B cell (primary cell): ENCODE measurements at regions not wholly inside any gene's neighbourhood (a gene's known extent, or its start where the extent isn't known, plus 50 kb on each side); places are given as distances from the start of the nearest gene placed in this dataset.

ENCODE experiments used
- ATAC-seq: fragments of 200-7000 bp; cut with Tn5 transposase; one replicate; pipeline ENCODE4 v1.10.0; 2021; ENCODE audit warnings: low read depth, mild to moderate bottlenecking, moderate number of reproducible peaks, moderate library complexity
- CTCF ChIA-PET: fragments of 350-600 bp; sonication (Branson Sonifier 250); formaldehyde crosslinking; loops from one replicate; lab custom pipeline; 2021; ENCODE audit warnings: antibody characterized with exemption, inconsistent platforms; lab: Charles Lee
- POLR2A ChIA-PET: fragments of 350-600 bp; sonication (Branson Sonifier 250); formaldehyde crosslinking; loops from one replicate; lab custom pipeline; 2021; ENCODE audit warnings: antibody characterized with exemption; lab: Charles Lee
- DNase-seq: peaks from one replicate; pipeline ENCODE4 v3.0.0; 2013
- H2AFZ ChIP-seq: 2 replicates; pipeline ENCODE4 v1.6.1; 2012; ENCODE audit warnings: mild to moderate bottlenecking, low read depth, low read length; ENCODE audit not compliant: insufficient read depth, poor library complexity, severe bottlenecking
- H3K27ac ChIP-seq, 2 donors: 1 replicate in 1 of 2; 2 replicates in 1 of 2; pipeline ENCODE4 v1.5.1; 2012 to 2013; ENCODE audit warnings: low read length in 2 of 2, mild to moderate bottlenecking in 2 of 2, moderate library complexity in 1 of 2
- H3K27me3 ChIP-seq, 4 experiments: fragments of 200-600 bp in 1 of 4; sonication (generic) in 1 of 4; replicated peaks in 1 of 4; 1 replicate in 2 of 4; 2 replicates in 2 of 4; pipeline versions ENCODE4 v1.6.1 to v1.7.0; 2013 to 2016; ENCODE audit warnings: low read length in 3 of 4, mild to moderate bottlenecking in 2 of 4, mixed read lengths in 1 of 4, moderate library complexity in 1 of 4; ENCODE audit not compliant: insufficient read depth in 4 of 4, control insufficient read depth in 3 of 4; ENCODE audit errors: control extremely low read depth in 1 of 4
- H3K36me3 ChIP-seq, 2 experiments: replicated peaks in 1 of 2; 1 replicate in 1 of 2; 2 replicates in 1 of 2; pipeline versions ENCODE4 v1.6.1 to v1.7.1; 2013; ENCODE audit warnings: low read length in 1 of 2; ENCODE audit not compliant: insufficient read depth in 2 of 2, control insufficient read depth in 1 of 2; ENCODE audit errors: control extremely low read depth in 1 of 2, extremely low read depth in 1 of 2
- H3K4me1 ChIP-seq, 2 donors: fragments of 200-600 bp in 1 of 2; sonication (generic) in 1 of 2; 1 replicate in 1 of 2; 2 replicates in 1 of 2; pipeline versions ENCODE4 v1.5.1 to v1.6.1; 2013 to 2017; ENCODE audit warnings: low read length in 2 of 2; ENCODE audit not compliant: control insufficient read depth in 2 of 2, insufficient read depth in 2 of 2
- H3K4me2 ChIP-seq: replicated peaks from 2 replicates; pipeline ENCODE3; 2012; ENCODE audit warnings: mild to moderate bottlenecking, low read depth, low read length; ENCODE audit not compliant: poor library complexity, severe bottlenecking
- H3K4me3 ChIP-seq, 5 experiments: fragments of 200-600 bp in 1 of 5; sonication (generic) in 1 of 5; 1 replicate in 3 of 5; 2 replicates in 2 of 5; pipeline versions ENCODE4 v1.5.1 to v1.7.0; 2011 to 2016; ENCODE audit warnings: low read length in 4 of 5, mild to moderate bottlenecking in 4 of 5, low read depth in 2 of 5, control low read depth in 1 of 5, moderate library complexity in 1 of 5; ENCODE audit not compliant: insufficient read depth in 1 of 5; ENCODE audit errors: control extremely low read depth in 1 of 5, extremely low read depth in 1 of 5
- H3K79me2 ChIP-seq: fragments of 200-600 bp; sonication (generic); one replicate; pipeline ENCODE4 v1.6.0; 2016; ENCODE audit warnings: low read length; ENCODE audit not compliant: control insufficient read depth, insufficient read depth
- H3K9ac ChIP-seq: fragments of 200-600 bp; sonication (generic); 2 replicates; pipeline ENCODE4 v1.6.1; 2017; ENCODE audit warnings: mild to moderate bottlenecking, low read length, moderate library complexity
- H3K9me3 ChIP-seq, 3 donors: one replicate each; pipeline versions ENCODE4 v1.6.1 to v1.7.1; 2013; ENCODE audit warnings: low read length in 2 of 3; ENCODE audit not compliant: control insufficient read depth in 2 of 3, insufficient read depth in 1 of 3; ENCODE audit errors: control extremely low read depth in 1 of 3
- H4K20me1 ChIP-seq: 2 replicates; pipeline ENCODE4 v1.6.0; 2012; ENCODE audit warnings: mild to moderate bottlenecking, low read length; ENCODE audit not compliant: insufficient read depth, control insufficient read depth, poor library complexity, severe bottlenecking
- H3K27ac Mint-ChIP-seq: one replicate; pipeline ENCODE4 v1.8.0; 2021; ENCODE audit warnings: mixed read lengths
- H3K27me3 Mint-ChIP-seq: one replicate; pipeline ENCODE4 v1.8.0; 2021; ENCODE audit warnings: mixed read lengths
- H3K4me1 Mint-ChIP-seq: one replicate; pipeline ENCODE4 v1.8.0; 2021; ENCODE audit warnings: mixed read lengths
- H3K4me3 Mint-ChIP-seq: one replicate; pipeline ENCODE4 v1.8.0; 2021; ENCODE audit warnings: mixed read lengths
- H3K9me3 Mint-ChIP-seq: one replicate; pipeline ENCODE4 v1.8.0; 2022; ENCODE audit warnings: mixed read lengths; ENCODE audit not compliant: insufficient read depth
- EZH2 ChIP-seq: IDR thresholded peaks from 2 replicates; pipeline ENCODE4 v1.6.1; 2012; ENCODE audit warnings: borderline replicate concordance, low read depth, mild to moderate bottlenecking, moderate library complexity, low read length; ENCODE audit not compliant: insufficient read depth, poor library complexity, severe bottlenecking
- WGBS: methylation state at CpG from one replicate; pipeline ENCODE4 v1.1.5; 2013; ENCODE audit warnings: missing lambda C conversion rate; ENCODE audit not compliant: insufficient coverage; 5-methylcytosine and 5-hydroxymethylcytosine counted together
- intact Hi-C: fragments of 100-400 bp; cut with micrococcal nuclease; formaldehyde crosslinking; loops from one replicate; pipeline ENCODE4 v1.10.0; 2022
- TF ChIP-seq, protein P1 (sequence below): fragments of 200-600 bp; IDR thresholded peaks from one replicate; pipeline ENCODE4 v1.8.0; 2022; ENCODE audit warnings: antibody characterized with exemption, mild to moderate bottlenecking

DNA sequence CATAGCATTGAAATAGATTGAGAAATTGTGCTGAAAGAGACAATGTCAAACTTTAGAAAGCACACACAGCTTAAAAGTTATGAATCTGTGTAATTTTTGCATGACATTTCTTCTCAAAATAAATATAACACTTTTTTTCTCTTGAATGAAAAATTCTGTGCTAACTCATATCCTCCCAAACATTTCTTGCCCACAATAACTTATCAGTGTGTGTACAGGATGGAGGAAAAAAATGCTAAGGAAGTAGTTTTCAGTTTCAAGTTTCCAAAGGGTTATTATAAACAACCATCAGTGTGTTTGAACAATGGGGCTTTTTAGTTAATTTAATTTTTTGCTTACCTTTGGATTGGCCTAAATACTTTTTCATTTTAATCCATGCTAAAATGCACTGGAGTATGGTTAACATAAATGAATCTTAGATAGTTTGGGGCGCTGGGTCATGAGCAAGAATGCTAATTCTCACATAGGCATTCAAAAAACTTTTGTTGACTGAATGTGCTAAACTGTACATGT, 82.9 kb upstream of the ARHGAP20 start:
- Mint-ChIP-seq H3K4me3 (no peak overlapping the region), H3K9me3 (no peaks in the 10 kb centered on the region), H3K27me3 (peaks cover 5% of the 10 kb centered on the region), H3K27ac (no peak overlapping the region), H3K4me1 (peaks cover 16% of the 10 kb centered on the region)
- ChIA-PET POLR2A (no interaction called here), CTCF (interaction anchor here (0.6 kb wide), 1 partner anchor 983 kb away, joined by 3 read pairs; no protein-coding TSS in a partner anchor)
- H3K9ac ChIP-seq, result no peak overlapping the region
- H3K36me3 ChIP-seq, result no peaks in the 10 kb centered on the region
- no CpG with 5 or more reads among the region's 1 CpG for WGBS
- no peak overlapping the region for H2AFZ ChIP-seq
- H3K27me3 ChIP-seq, result no peaks in the 10 kb centered on the region
- intact Hi-C loops, result no loop called here
- no peak overlapping the region for H3K4me3 ChIP-seq
- ATAC-seq (no peak), DNase-seq (no peak)
- H3K4me1 ChIP-seq, result peaks cover 14 to 19% of the 10 kb centered on the region in 2 donors
- no peak overlapping the region for H3K4me2 ChIP-seq
- TF ChIP-seq, protein P1, sequence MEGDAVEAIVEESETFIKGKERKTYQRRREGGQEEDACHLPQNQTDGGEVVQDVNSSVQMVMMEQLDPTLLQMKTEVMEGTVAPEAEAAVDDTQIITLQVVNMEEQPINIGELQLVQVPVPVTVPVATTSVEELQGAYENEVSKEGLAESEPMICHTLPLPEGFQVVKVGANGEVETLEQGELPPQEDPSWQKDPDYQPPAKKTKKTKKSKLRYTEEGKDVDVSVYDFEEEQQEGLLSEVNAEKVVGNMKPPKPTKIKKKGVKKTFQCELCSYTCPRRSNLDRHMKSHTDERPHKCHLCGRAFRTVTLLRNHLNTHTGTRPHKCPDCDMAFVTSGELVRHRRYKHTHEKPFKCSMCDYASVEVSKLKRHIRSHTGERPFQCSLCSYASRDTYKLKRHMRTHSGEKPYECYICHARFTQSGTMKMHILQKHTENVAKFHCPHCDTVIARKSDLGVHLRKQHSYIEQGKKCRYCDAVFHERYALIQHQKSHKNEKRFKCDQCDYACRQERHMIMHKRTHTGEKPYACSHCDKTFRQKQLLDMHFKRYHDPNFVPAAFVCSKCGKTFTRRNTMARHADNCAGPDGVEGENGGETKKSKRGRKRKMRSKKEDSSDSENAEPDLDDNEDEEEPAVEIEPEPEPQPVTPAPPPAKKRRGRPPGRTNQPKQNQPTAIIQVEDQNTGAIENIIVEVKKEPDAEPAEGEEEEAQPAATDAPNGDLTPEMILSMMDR, result no peak
- no peak for TF ChIP-seq EZH2
- no peaks in the 10 kb centered on the region for H3K9me3 ChIP-seq
- H3K27ac ChIP-seq, result no peak overlapping the region
- H4K20me1 ChIP-seq, result no peaks in the 10 kb centered on the region
- no peaks in the 10 kb centered on the region for H3K79me2 ChIP-seq

DNA sequence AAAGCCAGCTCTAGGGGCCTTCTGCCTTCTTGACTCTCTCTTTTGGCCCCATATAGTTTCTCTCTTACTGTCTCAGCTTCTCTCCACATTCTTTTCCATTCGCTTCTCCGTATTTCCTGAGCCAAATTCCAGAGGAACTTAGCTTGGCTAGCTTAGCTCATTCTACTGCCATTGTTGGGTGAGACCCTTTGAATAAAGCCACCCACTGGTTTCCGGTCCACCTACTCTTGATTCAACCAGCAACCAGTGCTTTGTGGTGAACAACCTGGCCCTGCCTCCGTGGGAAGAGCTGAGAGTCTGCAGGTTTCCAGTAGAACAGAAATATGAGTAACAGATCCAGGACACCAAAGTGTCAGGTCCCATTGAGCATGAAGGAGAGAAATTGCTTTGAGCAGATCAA, 81.3 kb upstream of the ARHGAP20 start:
- H3K79me2 ChIP-seq, result no peaks in the 10 kb centered on the region
- H3K4me1 Mint-ChIP-seq, result peaks cover 13% of the 10 kb centered on the region
- H3K27ac Mint-ChIP-seq, result no peak overlapping the region
- intact Hi-C loops, result no loop called here
- no peaks in the 10 kb centered on the region for H3K9me3 Mint-ChIP-seq
- H2AFZ ChIP-seq, result no peak overlapping the region
- TF ChIP-seq, protein P1, result no peak
- no peak for TF ChIP-seq EZH2
- H4K20me1 ChIP-seq, result no peaks in the 10 kb centered on the region
- peaks cover 5% of the 10 kb centered on the region for H3K27me3 Mint-ChIP-seq
- no peaks in the 10 kb centered on the region for H3K36me3 ChIP-seq
- ATAC-seq (no peak), DNase-seq (no peak)
- no peak overlapping the region for H3K4me3 Mint-ChIP-seq
- H3K9me3 ChIP-seq, result no peaks in the 10 kb centered on the region
- H3K27me3 ChIP-seq, result no peaks in the 10 kb centered on the region
- H3K9ac ChIP-seq, result no peak overlapping the region
- H3K4me1 ChIP-seq, result peaks cover 13 to 16% of the 10 kb centered on the region in 2 donors
- ChIA-PET POLR2A (no interaction called here), CTCF (no interaction called here)
- 100% methylated on average over 2 of the region's 4 CpGs for WGBS
- H3K4me3 ChIP-seq, result no peak overlapping the region
- H3K4me2 ChIP-seq, result no peak overlapping the region
- H3K27ac ChIP-seq, result no peak overlapping the region
